ENCODE measurements at regions not wholly inside any gene's neighbourhood (a gene's known extent, or its start where the extent isn't known, plus 50 kb on each side); places are given as distances from the start of the nearest gene placed in this dataset.
"Not testable (repeated sequence)": the region's sequence is repeated elsewhere in the genome, so short reads cannot be mapped to it uniquely, and the experiment has no call there.

DNA sequence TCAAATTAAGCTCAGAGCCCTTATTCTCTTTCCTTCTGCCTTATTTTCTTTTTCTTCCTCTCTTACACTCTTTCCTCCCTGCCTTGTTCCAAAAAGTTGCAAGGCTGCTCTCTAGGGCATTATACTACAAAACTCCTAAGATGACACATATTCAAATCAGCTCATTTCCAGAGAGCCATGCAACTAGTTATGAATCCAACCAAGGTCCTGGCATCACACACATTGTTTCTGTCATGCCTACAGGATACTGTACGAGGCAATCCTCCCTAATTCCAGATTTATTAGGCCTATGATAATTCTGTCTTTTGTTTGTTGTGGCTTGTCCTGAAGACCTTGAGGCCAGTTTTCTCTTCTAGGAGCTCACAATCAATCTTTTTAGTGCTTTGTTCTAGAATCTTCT is 87.0 kb upstream of the TBCA start:
- no peak for DNase-seq (ENCODE audit: low read depth)
- TF ChIP-seq CTCF (IDR thresholded peaks at IDR 0.05; ENCODE audit: low read depth, low read length, missing control alignments) = no peak
- H3K4me3 ChIP-seq (ENCODE audit: low read depth, low read length) = no peak overlapping the region

GRCh38 chr5:77861576-77861975 is 85.4 kb upstream of the TBCA start:
- no peak overlapping the region for H3K4me3 ChIP-seq (ENCODE audit: low read depth, low read length)
- TF ChIP-seq CTCF (IDR thresholded peaks at IDR 0.05; ENCODE audit: low read depth, low read length, missing control alignments) = no peak
- DNase-seq (ENCODE audit: low read depth) = no peak

GRCh38 chr5:77859306-77859705 is 83.2 kb upstream of the TBCA start:
- DNase-seq (ENCODE audit: low read depth) = no peak
- TF ChIP-seq CTCF (IDR thresholded peaks at IDR 0.05; ENCODE audit: low read depth, low read length, missing control alignments) = no peak
- no peak overlapping the region for H3K4me3 ChIP-seq (ENCODE audit: low read depth, low read length)

- DNase-seq (ENCODE audit: low read depth); H3K4me3 ChIP-seq (ENCODE audit: low read depth, low read length): not testable (repeated sequence)
Measured at GRCh38 chr5:77858678-77859077, 82.5 kb upstream of the TBCA start.

- no peak overlapping the region for H3K4me3 ChIP-seq (ENCODE audit: low read depth, low read length)
- no peak for DNase-seq (ENCODE audit: low read depth)
- TF ChIP-seq CTCF (IDR thresholded peaks at IDR 0.05; ENCODE audit: low read depth, low read length, missing control alignments) = no peak
Measured at GRCh38 chr5:77855369-77855768, 79.2 kb upstream of the TBCA start.

GRCh38 chr5:77853353-77853907 is 77.3 kb upstream of the TBCA start:
- TF ChIP-seq CTCF (IDR thresholded peaks at IDR 0.05; ENCODE audit: low read depth, low read length, missing control alignments) = no peak
- H3K4me3 ChIP-seq (ENCODE audit: low read depth, low read length) = no peak overlapping the region
- no peak for DNase-seq (ENCODE audit: low read depth)

- no peak for TF ChIP-seq CTCF (IDR thresholded peaks at IDR 0.05; ENCODE audit: low read depth, low read length, missing control alignments)
- peak overlapping the region; percentile 58 for H3K4me3 ChIP-seq (ENCODE audit: low read depth, low read length)
- DNase-seq (ENCODE audit: low read depth) = peak; percentile 53
Measured at GRCh38 chr5:77852514-77853352, 76.6 kb upstream of the TBCA start.
